Tibial artery (tissue), 4 donors: ENCODE measurements at regions not wholly inside any gene's neighbourhood (a gene's known extent, or its start where the extent isn't known, plus 50 kb on each side); places are given as distances from the start of the nearest gene placed in this dataset.

ENCODE experiments used
- DNase-seq, 2 donors: peaks; one replicate each; pipeline ENCODE4 v3.0.0-alpha.2; 2019
- H3K27ac ChIP-seq, 2 donors: fragments of 200-600 bp; sonication (generic) in 1 of 2; 1 replicate in 1 of 2; 2 replicates in 1 of 2; pipeline ENCODE4 v1.5.1; 2018 to 2019; ENCODE audit warnings: mild to moderate bottlenecking in 1 of 2
- H3K27me3 ChIP-seq, 2 donors: fragments of 200-600 bp; sonication (generic) in 1 of 2; one replicate each; pipeline versions ENCODE4 v1.5.1 to v1.6.0; 2016 to 2019
- H3K36me3 ChIP-seq, 3 donors: fragments of 200-600 bp; sonication (generic) in 2 of 3; one replicate each; pipeline ENCODE4 v1.5.1; 2016 to 2019; ENCODE audit warnings: mild to moderate bottlenecking in 2 of 3
- H3K4me1 ChIP-seq, 4 donors: fragments of 200-600 bp; sonication (generic) in 2 of 4; 1 replicate in 3 of 4; 2 replicates in 1 of 4; pipeline ENCODE4 v1.5.1; 2016 to 2019
- H3K4me3 ChIP-seq, 2 donors: fragments of 200-600 bp; sonication (generic) in 1 of 2; 1 replicate in 1 of 2; 2 replicates in 1 of 2; pipeline ENCODE4 v1.5.1; 2018 to 2019; ENCODE audit warnings: mild to moderate bottlenecking in 2 of 2
- H3K9me3 ChIP-seq, 3 donors: fragments of 200-600 bp; sonication (generic) in 1 of 3; one replicate each; pipeline ENCODE4 v1.5.1; 2016 to 2019
- intact Hi-C: fragments of 100-400 bp; cut with DNase I; formaldehyde crosslinking; loops from one replicate; pipeline ENCODE4 v1.15.0; 2023; ENCODE audit warnings: low total_unique reads
- TF ChIP-seq, protein P1 (sequence below), 2 experiments: fragments of 200-600 bp in 1 of 2; fragments of 450-650 bp in 1 of 2; IDR thresholded peaks; one replicate each; pipeline ENCODE4 v1.5.1; 2017 to 2019; ENCODE audit warnings: antibody characterized with exemption in 2 of 2, mild to moderate bottlenecking in 1 of 2, moderate library complexity in 1 of 2

DNA sequence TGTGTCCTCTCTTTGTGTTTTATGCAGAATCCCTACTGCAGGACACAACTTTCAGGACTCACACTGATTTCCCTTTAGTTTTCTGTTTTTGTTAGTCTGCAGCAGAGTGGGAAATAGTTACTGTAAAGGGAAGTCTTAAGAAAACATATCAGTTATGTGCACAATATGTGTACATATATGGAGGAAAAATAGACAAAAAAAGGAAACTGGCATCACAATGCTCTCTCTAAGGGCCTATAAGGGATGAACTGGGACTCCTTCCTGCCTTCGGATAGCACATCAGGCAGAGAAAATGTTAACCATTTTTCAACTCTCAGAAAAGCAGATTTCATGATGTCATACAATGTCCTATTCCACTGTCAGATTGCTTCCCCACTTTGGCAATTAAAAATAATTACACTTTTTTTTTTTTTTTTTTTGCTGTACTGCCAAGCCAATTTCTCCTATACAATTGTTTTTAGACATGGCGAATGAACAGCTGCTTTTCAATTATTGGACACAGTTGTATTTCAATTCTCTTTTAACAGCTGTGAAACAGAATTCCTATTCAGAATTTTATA, 112.5 kb upstream of the KCNJ16 start:
- no peak for DNase-seq
- H3K4me3 ChIP-seq: no peak overlapping the region

DNA sequence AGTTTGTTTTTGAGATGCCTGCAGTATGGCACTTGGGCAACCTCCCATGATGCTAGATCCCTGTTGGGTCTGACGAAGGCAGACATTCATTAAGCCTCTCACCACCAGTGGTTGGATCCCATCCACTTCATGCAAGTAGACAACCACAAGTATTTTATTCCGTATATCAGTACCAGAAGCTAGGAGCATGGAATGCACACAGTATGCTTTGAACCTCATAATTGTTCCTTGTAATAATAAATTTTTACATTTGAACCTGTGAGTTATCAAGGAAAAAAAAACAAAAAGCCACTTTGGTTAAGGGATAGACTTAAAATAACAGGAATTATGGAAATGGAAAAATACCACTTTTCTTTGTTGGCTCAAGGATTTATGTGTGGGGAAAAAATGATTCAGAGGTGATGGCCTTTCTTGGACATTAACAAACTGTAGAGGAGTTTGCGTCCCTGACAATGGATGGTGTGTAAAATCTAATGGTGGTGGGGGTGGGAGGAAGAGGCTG, 107.1 kb upstream of the KCNJ16 start:
- no peaks in the 10 kb centered on the region for H3K27me3 ChIP-seq
- H3K36me3 ChIP-seq: no peaks in the 10 kb centered on the region
- no peak for DNase-seq
- no peaks in the 10 kb centered on the region for H3K4me1 ChIP-seq
- no peaks in the 10 kb centered on the region for H3K9me3 ChIP-seq
- TF ChIP-seq, protein P1, sequence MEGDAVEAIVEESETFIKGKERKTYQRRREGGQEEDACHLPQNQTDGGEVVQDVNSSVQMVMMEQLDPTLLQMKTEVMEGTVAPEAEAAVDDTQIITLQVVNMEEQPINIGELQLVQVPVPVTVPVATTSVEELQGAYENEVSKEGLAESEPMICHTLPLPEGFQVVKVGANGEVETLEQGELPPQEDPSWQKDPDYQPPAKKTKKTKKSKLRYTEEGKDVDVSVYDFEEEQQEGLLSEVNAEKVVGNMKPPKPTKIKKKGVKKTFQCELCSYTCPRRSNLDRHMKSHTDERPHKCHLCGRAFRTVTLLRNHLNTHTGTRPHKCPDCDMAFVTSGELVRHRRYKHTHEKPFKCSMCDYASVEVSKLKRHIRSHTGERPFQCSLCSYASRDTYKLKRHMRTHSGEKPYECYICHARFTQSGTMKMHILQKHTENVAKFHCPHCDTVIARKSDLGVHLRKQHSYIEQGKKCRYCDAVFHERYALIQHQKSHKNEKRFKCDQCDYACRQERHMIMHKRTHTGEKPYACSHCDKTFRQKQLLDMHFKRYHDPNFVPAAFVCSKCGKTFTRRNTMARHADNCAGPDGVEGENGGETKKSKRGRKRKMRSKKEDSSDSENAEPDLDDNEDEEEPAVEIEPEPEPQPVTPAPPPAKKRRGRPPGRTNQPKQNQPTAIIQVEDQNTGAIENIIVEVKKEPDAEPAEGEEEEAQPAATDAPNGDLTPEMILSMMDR (IDR thresholded peaks at IDR 0.05): no peak
- H3K27ac ChIP-seq: no peak overlapping the region
- H3K4me3 ChIP-seq: no peak overlapping the region
- intact Hi-C loops: no loop called here

More for the DNA sequence above, 112.5 kb upstream of the KCNJ16 start:
- H3K36me3 ChIP-seq: no peaks in the 10 kb centered on the region
- H3K4me1 ChIP-seq: peaks cover 0 to 4% (median 0%) of the 10 kb centered on the region in 4 donors
- intact Hi-C loops: no loop called here
- no peaks in the 10 kb centered on the region for H3K27me3 ChIP-seq
- no peak overlapping the region for H3K27ac ChIP-seq
- H3K9me3 ChIP-seq: no peaks in the 10 kb centered on the region
- TF ChIP-seq, protein P1 (IDR thresholded peaks at IDR 0.05): no peak

DNA sequence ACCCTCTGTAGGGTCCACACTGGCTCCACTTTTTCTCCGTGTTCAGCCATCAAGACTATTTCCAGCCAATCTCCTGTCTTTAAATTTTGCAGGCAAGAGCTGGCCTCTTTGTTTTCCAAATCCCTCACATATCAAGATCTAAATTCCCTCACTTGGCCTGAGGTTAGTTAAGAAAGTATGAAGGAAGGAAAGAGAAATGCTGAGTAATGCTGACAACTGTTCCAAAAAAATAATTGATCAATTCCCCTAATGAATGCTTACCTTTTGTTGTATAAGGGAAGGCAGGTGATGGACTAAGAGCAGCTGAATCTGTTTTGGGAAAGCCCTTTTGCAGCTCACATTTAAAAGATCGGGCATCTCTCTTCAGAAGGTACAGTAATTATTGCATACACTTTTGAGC, 105.1 kb upstream of the KCNJ16 start:
- DNase-seq: no peak
- TF ChIP-seq, protein P1 (IDR thresholded peaks at IDR 0.05): no peak

DNA sequence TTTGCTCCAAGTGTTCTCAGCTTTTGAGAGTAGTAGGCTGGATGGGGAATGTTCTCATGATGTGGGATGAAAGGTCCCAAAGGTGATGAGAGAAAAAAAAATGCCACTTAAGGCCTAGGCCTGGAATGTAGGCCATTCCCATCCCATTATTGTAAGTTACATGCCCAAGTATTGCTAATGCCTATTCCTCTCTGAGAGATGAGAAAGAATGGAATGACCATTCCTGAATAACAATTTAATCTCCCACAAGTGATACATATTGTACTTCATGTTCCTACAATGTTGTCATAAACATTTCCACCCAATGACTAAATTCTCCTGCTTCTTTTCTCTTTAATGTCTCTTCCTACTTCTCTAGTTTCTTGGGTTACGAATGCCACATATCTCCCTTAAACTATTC, 102.8 kb upstream of the KCNJ16 start:
- no peak overlapping the region for H3K27ac ChIP-seq
- intact Hi-C loops: no loop called here
- H3K36me3 ChIP-seq: no peaks in the 10 kb centered on the region
- TF ChIP-seq, protein P1 (IDR thresholded peaks at IDR 0.05): no peak
- H3K4me1 ChIP-seq: no peaks in the 10 kb centered on the region
- peaks cover 0 to 10% (median 3%) of the 10 kb centered on the region in 3 donors for H3K9me3 ChIP-seq
- DNase-seq: no peak
- no peaks in the 10 kb centered on the region for H3K27me3 ChIP-seq
- H3K4me3 ChIP-seq: no peak overlapping the region

More for the DNA sequence above, 105.1 kb upstream of the KCNJ16 start:
- intact Hi-C loops: no loop called here
- Histone ChIP-seq H3K36me3 (no peaks in the 10 kb centered on the region), H3K9me3 (peaks cover 0 to 8% (median 3%) of the 10 kb centered on the region in 3 donors), H3K4me1 (no peaks in the 10 kb centered on the region), H3K4me3 (no peak overlapping the region), H3K27ac (no peak overlapping the region), H3K27me3 (no peaks in the 10 kb centered on the region)

DNA sequence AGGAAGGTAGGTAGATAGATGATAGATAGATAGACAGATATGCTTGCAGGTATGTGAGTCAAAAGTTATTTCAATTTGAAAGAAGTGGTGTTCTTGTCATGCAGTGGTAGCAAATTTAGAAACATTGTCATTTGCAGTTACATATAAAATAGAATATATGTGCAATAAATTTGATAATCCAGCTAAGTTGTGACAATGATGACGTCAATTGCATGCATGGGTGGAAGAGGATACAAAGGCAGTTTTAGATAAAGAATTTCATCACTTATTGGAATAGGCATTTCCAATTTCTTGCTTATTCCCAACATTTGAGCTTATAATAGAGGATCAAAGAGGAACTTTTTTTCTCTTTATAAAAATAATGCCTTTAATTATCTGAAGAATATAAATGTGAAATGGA, 99.2 kb upstream of the KCNJ16 start:
- intact Hi-C loops: no loop called here

More for the DNA sequence above, 99.2 kb upstream of the KCNJ16 start:
- Histone ChIP-seq H3K27ac (no peak overlapping the region), H3K27me3 (no peaks in the 10 kb centered on the region), H3K4me3 (no peak overlapping the region), H3K9me3 (peaks cover 0 to 10% (median 3%) of the 10 kb centered on the region in 3 donors), H3K4me1 (no peaks in the 10 kb centered on the region), H3K36me3 (no peaks in the 10 kb centered on the region)
- TF ChIP-seq, protein P1 (IDR thresholded peaks at IDR 0.05): no peak
- DNase-seq: no peak
